Stimulated activated CD4-positive, alpha-beta T cell treated with anti-CD3 and anti-CD28 coated beads, Interleukin-1b, Interleukin-23, amount 100 ng/mL, for 1 hour (primary cell): ENCODE measurements at regions not wholly inside any gene's neighbourhood (a gene's known extent, or its start where the extent isn't known, plus 50 kb on each side); places are given as distances from the start of the nearest gene placed in this dataset.

Experiments
- DNase-seq, 2 donors: peaks; one replicate each; pipeline ENCODE4 v3.0.0-alpha.2; 2020; ENCODE audit warnings: low read depth in 2 of 2

DNA sequence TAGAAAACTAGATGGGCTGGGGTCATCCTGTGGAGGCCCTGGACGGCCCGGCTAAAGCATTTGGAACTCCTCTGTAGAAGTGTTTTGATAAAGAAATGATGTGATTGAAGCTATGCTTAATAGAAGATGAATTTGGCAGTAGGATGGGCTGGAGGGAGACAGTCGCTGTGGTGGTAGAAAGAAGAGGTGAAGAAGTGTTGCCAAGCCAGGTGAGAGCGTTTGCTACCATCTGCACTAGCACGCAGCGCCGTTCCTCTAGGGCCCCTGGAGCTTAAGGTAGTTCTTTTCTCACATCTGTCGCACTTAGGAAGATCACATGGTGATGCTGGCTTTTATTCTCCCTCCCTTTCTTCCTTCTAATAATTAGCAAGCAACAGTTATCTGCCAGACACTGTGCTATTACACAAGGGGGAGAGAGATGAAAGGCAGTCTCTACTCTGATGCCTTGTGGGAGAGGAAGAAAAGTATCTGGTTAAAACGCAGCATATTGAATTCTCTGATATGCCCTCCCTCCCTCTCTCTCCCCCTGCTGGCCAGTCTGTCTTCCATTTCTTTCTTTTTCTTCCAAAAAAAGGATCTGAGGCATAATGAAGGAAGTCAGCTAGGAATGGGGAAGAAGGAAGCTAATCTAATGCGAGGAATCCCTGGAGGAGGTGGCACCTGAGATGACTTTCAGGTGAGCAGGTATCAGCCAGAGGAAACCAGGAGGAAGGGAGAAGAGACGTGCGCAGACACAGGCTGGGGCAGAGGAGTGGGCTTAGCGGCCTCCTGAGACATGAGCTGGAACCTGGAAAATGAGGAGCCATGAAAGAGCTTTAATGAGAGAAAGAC, 162.3 kb upstream of the KLF14 start:
- DNase-seq = no peak

DNA sequence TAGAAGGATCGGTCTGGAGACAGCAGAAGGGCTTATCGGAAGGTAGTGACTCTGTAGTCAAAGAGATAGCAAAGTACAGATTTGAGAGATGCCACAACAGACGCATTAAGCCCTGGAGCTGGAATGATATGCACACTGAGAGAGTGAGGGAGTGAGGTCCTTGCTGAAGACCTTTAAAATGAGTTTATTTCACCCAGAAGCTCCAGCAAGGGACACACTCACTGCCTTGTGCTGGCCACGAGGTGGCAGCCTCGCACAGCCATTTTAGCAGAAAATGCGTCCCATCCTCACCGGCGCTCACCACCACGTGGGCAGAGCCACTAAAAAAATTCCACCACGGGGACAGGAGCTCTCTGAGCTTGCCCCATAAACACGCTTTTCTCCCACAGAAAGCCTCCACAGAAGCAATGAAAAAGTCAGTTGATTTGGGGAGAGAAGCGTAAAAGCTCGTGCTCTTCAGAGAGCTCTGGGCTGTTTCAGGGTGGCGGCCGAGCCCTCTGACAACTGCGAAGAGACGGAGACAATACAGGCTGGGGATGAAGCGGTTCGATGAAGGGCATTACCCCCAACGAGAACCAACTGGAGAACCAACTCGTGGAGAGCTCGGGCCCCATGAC, 163.0 kb upstream of the KLF14 start:
- DNase-seq = peak; percentile 44 to 46

GRCh38 chr7:130897515-130898419, 163.8 kb upstream of the KLF14 start:
- DNase-seq = no peak

DNA sequence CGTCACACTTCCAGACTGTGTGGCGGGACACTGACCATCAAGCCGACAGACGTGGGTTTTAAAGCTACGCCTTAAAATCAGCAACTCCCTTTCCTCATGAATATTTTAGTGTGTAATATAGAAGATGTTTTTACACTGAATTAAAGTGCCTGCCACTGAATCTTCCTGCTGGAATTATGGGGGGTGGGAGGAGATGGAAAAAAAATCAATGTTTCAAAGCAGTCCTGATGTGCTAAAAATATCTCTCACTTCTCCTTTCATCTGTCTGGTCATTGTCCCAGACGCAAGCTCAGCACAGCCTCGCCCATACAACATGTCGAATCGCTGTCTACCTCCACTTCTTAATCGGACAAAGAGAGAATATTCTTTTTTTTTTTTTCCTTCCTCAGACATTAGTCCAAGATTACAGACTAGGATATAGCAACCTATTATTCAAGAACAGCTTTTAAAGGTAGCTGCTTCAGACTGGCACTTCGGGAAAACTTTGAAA, 165.1 kb upstream of the KLF14 start:
- no peak for DNase-seq

DNA sequence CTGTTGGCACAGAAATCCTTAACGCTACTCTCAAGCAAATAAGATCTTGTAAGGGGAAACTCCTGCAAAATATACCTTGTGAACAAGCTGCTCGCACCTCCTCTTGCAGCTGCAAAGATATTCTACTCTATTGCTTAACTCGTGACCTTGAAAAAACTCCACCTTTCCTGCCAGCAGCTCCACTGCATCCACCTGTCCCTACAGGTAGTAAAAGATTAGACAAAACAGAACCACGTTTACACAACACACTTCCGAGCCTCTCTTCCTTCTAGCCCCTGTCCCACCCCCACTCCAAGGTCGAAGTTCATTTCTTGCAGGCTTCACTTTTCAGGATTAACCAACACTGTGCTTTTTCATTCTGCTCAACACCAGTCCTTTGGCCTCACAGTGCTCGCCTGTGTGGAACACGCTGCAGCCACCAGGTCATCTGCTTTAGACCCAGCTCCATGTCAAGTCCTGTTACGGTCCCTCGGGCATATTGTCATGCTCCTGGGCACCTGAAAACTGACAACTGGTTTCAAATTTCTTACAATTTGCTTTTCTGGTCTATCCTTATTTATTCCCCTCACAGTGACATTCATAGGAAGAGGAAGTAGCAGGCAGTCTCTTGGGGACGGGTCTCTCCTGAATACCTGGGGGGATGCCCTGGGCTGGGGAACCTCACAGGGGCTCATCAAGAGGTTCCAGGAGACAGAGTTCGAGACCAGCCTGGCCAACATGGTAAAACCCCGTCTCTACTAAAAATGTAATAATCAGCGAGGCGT, 165.8 kb upstream of the KLF14 start:
- DNase-seq = no peak

DNA sequence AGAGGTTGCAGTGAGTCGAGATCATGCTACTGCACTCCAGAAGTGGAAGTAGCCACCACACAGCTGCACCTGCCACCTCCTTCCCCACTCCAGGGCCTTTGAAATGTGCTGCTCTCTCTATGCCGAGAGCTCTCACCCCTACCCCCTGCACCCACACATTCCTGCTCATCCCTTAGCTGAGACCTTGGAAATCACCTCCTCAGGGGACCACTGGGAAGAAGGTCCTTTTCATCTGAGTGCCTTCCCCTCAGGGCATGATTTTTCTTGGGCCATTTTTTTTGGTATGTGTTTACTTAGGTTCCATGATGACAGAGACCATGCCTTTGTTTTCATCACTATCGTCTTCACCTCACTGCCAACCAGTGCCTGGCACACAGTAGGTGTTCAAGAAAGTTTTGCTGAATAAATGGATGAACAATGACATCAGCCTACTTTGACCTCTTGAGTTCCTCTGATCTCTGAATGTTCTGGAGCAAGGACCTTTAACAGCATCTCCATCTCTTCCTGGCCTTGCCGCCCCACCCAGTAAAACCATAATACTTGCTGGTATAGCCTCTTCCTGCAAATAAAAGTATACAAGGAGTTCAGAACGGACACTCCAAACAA, 166.6 kb upstream of the KLF14 start:
- DNase-seq = no peak

DNA sequence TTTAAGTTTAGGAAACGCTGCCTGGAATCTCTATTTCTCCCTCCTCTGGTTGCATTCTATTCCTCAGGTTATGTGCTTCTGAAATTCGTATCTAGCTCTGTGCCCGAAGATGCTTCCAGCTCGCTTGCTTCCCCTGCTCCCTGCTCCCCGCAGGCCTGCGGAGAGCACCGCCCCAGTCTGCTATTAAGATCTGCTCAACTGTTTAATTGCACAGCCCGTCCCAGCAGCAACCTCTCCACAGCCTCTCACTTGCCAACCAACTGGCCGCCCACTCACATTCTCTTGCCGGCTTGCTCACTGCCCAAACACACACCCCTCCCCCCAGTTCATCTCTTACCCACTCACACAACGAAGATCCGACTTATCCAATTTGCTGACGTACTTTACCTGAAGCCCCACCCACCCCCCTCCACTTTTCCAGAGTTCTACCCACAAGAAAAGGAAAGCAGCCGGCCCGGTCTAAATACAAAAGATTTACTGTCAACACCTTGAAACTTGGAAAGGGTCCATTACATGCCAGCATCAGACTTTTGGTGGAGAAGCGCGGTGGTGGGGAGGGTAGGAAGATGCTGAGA, 167.3 kb upstream of the KLF14 start:
- no peak for DNase-seq

DNA sequence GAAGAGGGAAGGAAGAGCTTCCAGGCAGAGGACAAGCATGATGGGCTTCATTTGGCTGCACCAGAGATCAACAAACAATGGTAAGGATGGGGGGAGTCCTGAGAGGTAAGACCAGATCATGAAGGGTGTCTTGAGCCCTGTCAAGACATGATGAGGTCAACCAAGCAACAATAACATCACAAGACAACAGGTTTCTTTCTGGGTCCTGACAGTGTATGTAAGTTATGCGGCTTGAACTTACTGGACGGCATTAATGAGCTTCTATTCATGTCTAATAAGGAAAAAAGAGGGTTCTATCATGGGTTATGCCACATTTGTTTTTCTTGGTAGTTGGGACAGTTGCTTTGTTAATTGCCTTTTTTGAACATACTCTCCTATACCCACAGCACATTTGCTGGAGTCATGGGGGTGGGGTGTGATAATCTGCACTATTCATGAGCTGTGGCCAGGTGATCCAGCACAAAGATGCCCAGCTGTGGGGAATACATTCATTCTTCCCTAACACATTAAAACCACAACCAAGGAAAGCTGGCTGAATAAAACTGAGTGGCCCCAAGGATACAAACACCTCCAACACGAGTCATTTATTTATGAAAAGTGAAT, 168.8 kb upstream of the KLF14 start:
- DNase-seq = no peak

DNA sequence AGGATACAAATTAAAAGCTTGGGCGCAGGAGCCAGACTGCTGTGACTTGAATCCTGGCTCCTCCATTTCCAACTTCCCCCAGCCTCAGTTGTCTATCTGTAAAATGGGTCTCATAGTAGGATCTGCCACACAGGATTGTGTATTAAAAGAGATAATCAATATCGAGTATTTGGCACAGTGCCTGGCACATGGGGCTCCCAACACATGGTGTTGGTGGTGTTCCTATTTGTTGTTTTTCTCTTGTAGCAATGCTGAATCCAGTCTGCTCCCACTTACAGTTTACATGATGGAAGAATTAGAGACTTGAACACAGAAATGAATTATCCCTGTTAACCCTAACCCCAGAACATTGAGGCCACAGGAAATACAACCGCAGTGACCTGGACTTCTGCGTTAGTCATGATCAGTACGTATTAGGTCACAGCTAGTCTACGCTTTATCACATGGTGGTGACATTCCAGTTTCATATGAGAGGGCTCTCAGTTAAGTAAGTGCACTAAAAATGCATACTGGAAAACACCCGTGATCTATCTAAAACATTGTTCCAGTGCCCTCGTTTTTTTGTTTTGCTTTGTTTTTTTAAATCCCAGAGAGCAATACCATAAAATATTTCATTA, 169.5 kb upstream of the KLF14 start:
- DNase-seq = no peak

GRCh38 chr7:130904031-130904757, 170.2 kb upstream of the KLF14 start:
- DNase-seq = no peak

DNA sequence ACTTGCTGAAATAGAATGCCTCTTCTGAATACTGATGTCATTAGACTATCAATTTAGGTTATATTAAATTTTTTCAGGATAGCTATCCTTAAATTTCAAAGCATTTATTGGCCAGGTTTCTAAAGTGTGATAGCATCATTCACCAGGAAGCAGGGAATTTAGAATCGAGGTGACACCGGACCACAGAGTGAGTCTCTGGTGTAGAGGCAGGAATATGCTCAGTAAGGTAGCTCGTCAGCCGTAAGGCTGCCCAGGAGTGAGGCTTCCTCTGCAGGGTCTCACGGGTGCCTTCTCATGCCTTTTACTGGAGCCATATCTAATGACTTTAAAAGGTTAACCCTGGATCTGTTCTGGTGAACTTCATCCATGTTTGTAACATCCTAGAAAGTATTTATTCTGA, 170.8 kb upstream of the KLF14 start:
- no peak for DNase-seq

GRCh38 chr7:130906575-130906974, 172.6 kb upstream of the KLF14 start:
- DNase-seq = no peak

DNA sequence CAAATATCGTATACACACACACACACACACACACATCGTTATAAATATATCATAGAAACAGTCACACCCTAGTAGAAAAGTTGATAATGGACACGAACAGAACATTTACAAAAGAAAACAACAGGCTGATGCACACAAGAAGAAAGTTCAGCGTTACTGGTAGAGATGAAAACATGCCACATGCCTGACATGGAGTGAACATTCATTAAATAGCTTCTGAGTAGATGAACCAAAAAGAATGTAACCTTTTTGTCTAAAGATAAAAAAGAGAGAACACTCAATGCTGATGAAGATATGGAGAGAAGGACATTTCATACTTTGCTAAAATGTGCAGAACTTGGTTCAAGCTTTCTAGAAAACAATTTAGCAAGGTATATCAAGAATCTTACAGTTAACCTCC, 173.4 kb upstream of the KLF14 start:
- DNase-seq = no peak

DNA sequence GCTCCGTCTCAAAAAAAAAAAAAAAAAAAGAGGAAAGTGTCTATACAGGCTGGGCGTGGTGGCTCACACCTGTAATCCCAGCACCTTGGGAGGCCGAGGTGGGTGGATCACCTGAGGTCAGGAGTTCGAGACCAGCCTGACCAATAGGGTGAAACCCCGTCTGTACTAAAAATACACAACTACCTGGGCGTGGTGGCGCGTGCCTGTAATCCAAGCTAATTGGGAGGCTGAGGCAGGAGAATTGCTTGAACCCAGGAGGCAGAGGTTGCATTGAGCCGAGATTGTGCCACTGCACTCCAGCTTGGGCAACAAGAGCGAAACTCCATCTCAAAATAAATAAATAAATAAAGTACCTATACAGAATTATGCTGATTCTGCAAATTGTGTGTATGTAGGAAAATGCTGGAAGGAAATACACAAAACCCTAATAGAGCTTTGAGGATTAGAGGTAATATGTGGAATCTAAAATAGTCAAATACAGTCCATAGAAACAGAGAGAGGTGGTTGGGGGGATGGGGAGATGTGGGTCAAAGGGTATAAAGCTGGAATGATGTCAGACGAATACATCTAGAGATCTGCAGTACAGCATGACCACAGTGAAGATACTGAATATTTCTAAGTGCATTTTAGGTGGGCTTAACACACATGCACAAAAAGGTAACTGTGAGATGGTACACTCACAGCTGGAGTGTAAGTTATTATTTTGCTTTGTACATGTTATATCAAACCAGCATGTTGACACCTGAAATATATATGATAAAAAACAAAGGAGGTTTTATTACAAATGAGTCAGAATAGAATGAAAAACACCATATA, 174.5 kb upstream of the KLF14 start:
- no peak for DNase-seq

DNA sequence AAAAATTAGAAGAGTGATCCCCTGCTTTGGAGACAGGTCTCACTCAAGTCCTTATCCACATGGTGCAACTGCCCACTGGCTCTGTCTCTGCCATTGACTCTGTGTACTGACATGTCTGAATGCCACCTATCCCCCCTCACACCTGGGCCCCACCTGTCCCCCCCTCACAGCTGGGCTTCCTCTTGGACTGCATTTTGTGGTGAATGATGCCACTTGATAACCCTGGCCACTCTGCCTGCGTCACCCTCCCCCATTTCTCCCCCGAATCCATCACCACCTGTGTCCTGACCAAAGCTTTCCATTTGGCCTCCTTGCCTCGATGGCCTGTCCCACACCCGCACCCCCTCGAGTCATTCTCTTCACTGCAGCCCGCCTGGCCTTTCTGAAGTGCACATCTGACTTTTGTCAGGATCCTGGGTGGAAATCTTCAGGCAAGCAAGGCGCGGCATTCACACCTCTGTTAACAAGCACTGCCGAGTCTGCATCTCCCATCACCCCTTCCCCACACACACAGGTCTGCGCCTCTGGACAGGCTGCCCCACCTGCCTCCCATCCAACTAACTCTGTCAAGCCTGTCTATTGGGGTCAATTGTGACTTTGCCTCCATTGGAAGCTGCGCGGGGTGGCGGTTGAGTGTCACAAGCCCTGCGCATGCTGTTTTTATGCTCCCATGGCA, 175.3 kb upstream of the KLF14 start:
- DNase-seq = no peak

GRCh38 chr7:130909881-130910672, 176.1 kb upstream of the KLF14 start:
- no peak for DNase-seq
